ENCODE measurements at regions not wholly inside any gene's neighbourhood (a gene's known extent, or its start where the extent isn't known, plus 50 kb on each side); places are given as distances from the start of the nearest gene placed in this dataset.
"Not testable (repeated sequence)": the region's sequence is repeated elsewhere in the genome, so short reads cannot be mapped to it uniquely, and the experiment has no call there.

DNA sequence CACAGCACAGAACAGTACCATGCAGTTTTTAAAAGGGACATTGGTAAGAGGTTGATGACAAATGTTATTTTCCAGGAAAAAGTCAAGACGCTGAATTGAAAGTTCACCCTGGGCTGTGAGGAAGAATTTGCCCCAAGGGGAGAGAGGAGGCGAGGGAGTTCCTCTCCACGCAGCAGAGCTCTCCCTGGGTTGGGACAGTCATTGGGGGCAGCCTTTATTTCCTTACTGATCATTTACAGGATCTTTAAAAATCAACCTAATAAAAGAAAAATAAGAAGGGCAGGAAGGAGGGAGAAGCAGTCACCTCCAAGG lies 49.9 kb upstream of the WNT7B start:
- no peak for DNase-seq (ENCODE audit: low spot score)

DNA sequence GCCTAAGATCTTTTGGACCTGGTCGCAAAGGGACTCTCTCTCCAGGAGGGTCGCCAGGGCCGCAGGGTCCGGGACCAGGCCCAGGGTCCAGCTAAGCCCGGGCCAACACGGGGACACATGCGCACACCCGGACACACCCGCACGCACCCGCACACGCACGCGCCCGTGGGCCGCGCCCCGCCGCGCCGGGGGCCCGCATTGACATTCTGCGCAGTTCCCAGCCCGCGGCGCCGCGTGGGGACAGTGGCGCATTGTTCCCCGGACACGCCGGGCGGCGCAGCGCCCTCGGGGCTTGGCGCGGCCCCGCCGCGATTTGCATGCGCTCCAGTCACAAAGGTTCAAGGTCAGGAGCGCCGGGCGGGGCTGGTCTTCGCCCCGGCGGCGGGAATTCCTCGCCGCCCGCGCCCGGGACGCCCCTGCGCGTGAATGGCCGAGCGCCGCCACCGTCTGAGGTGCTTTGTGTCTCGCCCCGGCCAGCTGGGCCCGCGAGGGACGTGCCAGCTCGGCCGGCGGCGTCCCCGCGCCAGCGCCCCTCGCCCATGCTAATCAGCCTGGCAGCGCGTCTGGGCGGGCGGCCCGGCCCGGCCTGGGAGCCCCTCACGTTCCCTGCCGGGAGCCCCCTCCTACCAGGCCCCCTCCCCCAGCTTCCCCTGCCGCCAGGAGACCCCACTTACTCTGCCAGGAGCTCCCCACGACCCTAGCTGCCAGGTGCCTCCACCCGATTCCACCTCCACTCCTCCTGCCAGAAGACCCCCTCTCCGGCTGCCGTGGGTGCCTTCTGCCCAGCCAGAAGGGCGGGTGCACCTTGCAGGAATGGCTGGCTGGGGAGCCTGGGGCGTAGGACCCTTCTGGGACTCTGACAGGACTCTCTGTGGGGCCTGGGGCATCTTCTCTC lies 50.5 kb upstream of the WNT7B start:
- peak; percentile 54 for DNase-seq (ENCODE audit: low spot score)

DNA sequence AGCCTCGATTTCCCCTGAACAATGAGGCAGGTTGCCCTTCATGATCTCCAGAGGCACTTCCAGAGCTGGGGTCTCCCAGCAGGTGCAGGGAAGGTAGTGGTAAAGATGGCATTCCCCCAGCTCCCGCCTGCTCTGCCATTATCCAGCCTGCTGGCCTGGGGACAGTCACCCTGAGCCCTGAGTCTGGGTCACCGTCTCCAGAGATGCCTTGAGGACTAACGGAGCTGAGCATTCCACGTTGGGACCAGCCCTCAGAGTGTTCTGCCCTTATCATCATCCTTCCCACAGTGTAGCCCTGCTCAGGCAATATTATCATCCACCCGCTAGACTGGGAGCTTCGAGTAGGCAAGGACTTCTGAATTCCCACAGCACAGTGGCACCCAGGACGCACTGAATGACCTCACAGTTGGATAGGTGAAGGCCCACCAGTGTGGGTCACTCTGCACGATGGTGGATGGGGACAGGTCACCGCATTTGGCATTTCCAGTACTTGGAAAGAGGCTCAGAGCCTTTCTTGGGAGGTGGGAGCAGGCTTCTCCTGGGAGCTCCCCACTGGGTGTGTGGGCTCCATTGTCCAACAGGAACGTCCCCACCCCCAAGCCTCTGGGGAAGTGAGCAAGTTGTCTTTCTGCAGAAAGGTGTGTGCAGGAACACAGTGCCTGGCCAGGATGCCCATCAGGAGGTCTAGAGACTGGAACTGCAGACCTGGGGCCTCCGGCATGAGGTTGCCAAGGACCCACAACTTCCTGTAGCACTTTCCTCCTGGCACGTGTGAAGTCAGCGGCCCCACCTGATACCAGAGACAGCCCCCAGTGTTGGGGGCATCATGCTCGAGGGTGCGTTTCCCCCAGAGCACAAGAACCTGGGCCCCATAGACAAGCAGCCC lies 51.4 kb upstream of the WNT7B start:
- no peak for DNase-seq (ENCODE audit: low spot score)

DNA sequence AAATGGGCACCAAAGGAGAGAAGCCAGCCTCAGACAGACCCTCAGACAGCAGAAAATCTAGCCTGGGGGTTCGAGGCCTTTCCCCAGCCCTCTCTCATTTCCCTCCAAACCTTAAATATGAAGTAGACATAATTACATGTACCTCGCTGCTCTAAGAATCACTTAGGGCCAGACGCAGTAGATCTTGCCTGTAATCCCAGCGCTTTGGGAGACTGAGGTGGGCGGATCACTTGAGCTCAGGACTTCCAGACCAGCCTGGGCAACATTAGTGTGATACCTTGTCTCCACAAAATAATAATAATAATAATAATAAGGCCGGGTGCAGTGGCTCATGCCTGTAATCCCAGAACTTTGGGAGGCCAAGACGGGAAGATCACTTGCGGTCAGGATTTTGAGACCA lies 52.1 kb upstream of the WNT7B start:
- no peak for DNase-seq (ENCODE audit: low spot score)

DNA sequence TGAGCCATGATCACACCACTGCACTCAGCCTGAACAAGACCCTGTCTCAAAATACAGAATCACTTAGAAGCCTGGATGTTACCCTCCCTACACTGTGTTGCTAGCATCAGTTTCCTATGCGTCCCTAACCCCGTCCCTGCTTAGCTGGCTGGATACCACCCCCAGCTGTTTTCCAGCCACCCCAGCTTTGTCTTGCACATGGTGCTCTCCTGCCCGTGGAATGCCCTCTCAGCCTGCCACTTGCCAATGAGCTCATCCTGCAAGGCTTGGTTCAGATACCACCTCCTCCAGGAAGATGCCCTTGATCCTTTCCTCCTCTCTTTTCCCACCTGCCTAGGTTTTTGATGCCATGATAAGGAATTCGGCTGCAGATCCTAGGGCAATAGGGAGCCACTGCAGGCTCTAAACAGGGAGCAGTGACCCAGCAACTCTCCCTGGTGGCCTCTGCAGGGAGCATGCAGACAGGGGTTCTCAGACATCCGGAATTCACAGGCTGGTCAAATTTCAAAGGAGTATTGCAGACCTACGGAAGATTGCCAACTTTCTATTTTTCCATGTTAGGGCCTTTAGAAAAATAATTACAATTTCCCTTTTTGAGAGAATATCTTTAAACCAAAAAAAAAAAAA lies 52.7 kb upstream of the WNT7B start:
- DNase-seq (ENCODE audit: low spot score) = no peak

DNA sequence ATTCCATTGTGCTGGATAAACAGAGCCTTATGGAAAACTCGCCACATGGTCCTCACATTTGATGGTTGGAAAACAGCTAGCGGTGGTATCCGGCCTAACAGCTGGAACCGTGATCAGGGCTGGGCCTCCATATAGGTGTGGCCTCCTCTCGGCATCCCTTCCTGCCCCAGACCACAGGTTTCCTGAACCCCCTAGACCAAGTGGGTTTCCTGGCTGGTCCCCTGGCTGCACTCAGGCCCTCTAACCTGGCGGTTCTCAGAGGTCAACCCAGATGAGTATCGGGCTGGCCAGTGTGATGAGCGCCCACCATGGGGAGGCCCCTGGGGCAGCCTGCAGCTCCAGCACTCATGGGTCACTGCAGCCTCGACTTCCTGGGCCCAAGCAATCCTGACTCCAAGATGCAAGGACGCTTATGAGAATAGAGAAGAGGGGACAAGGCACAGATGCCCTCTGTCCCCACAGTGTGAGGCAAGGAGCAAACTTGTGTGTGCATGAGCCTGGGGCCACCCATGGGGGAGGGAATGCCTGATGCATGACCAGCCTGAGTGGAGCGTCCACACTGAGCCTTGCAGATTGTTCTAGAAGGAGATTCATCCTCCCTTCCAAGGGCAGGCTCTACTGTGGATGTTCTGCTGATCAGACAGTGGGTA lies 53.4 kb upstream of the WNT7B start:
- no peak for DNase-seq (ENCODE audit: low spot score)

DNA sequence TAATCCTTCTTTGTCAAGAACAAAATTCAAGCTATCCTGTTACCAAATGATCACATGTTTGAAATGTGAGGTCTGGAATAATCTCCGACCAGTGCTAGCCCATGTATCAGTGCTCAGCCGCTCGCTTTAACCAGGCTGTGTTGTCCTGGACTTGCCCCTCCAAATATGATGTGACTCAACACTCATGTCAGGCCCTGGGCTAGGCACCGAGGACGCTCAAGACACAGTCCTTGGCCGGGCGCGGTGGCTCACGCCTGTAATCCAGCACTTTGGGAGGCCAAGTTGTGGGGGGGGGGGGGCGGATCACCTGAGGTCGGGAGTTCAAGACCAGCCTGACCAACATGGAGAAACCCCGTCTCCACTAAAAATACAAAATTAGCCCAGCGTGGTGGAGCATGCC lies 54.1 kb upstream of the WNT7B start:
- no peak for DNase-seq (ENCODE audit: low spot score)

DNA sequence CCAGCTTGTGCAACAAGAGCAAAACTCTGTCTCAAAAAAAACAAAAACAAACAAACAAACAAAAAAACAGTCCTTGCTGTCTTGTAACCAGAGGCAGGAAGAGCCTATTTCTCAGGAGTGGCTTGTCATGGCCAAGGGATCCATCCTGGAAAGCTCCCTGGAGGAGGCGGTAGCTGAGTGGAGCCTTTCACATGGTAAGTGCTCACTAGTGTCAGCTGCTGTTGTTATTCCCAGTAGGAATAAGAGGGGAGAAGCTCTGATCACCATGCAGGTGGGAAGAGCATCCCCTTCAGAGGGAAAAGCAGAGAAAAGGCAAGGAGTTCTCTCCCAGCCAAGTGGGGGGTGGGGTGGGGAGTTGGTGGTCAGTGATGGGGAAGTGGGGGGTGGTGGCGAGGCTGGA lies 54.6 kb upstream of the WNT7B start:
- no peak for DNase-seq (ENCODE audit: low spot score)

DNA sequence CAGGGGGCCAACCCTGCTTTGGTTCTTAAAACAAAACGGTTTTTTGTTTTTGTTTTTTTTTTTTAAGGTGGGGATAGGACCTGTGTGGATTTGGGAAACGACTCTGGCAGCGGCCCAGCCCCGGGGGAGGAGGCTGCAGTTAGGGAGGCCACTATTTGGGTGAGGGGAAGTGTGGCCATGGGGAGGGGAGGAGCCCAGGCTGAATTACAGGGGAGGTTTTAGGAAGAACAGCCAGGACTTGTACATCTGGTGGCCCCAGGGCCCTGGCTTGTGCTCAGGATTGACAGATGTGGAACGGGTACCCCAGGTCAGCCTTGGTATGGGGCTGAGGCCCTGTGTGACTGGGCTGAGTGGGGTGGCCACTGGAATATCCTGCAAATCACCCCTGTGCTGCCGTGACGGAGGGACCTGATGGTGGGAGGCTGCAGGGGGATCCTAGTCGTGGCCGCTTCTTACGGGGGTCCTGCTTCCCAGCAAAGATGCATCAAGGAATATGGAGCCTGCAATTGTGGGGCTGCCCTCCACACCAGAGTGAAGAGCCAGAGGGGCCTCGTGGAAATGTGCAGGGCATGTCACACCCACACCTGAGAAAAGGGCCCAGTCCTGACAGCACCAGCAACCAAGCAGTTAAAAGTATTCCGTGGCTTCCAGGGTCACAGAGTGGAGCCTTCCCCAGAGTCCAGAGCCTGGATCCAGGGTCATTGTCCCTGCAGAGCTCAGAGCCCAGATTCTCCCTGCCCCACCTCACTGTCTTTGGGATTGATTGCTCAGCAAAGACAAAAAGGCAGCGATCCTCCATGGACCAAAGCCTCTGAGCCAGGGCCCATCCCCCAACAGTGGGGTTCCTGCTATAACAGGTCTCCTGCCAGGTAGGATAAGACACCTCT lies 55.2 kb upstream of the WNT7B start:
- no peak for DNase-seq (ENCODE audit: low spot score)

DNA sequence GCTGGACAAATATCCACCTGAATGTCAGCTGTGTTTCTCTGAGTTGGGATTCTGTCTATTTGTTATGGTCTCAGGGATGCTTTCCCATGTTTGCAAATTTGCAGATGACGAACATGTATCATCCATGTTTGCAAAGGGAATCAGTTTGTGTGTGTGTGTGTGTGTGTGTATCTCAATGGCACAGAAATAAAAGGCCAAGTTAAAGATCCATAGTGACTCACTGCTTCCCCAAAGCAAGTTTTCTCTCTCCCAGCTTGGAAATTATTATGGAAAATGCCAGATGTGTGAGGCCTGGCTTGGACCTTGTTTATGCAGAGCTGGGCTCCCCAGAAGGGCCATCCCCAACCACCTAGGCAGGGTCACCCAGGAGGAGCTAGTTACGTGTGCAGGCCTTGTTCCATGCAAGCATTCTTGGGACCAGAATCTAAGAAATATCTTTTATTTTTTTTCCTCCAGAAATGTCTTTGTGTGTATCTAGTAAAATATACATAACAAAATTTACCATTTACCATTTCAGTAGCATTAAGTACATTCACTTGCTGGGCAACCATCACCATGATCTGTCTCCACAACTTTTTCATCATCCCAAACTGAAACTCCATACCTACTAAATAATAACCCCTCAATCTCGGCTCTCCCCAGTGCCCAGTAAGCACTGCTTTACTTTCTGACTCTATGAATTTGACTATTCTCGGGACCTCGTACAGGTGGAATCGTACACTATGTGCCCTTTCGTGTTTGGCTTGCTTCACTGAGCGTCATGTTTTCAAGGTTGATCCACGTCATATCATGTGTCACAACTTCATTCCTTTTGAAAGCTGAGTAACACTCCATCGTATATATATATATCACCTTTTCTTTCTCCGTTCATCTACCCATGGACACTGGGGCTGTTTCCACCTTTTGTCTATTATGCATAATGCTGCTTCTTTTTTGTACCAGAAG lies 56.6 kb upstream of the WNT7B start:
- DNase-seq (ENCODE audit: low spot score) = peak; percentile 31

DNA sequence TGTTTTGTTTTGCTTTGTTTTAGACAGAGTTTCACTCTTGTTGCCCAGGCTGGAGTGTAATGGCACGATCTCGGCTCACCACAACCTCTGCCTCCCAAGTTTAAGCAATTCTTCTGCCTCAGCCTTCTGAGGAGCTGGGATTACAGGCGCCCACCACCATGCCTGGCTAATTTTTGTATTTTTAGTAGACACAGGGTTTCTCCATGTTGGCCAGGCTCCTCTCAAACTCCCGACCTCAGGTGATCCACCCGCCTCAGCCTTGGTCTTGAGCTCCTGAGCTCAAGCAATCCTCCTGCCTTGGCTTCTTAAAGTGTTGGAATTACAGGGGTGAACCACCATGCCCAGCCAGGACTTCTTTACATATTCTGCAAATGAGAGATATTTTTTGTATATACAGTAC lies 57.5 kb upstream of the WNT7B start:
- not testable (repeated sequence) for DNase-seq (ENCODE audit: low spot score)

DNA sequence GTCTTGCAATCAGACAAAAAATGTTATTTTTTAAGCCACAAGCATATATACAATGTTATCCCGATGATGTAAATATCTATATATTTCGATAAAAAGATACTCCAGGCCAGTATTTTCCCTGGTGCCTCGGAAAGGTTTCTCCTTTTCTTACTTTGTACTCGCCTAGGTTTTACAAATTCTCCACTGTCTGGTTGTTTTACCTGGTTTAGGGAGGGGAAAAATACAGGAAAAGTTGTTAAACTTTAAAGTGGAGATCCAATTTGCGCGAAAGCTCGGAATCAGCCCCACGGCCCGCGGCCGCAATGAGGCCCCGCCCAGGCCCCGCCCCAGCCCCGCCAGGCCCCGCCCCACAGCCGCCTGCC lies 58.4 kb upstream of the WNT7B start:
- no peak for DNase-seq (ENCODE audit: low spot score)

DNA sequence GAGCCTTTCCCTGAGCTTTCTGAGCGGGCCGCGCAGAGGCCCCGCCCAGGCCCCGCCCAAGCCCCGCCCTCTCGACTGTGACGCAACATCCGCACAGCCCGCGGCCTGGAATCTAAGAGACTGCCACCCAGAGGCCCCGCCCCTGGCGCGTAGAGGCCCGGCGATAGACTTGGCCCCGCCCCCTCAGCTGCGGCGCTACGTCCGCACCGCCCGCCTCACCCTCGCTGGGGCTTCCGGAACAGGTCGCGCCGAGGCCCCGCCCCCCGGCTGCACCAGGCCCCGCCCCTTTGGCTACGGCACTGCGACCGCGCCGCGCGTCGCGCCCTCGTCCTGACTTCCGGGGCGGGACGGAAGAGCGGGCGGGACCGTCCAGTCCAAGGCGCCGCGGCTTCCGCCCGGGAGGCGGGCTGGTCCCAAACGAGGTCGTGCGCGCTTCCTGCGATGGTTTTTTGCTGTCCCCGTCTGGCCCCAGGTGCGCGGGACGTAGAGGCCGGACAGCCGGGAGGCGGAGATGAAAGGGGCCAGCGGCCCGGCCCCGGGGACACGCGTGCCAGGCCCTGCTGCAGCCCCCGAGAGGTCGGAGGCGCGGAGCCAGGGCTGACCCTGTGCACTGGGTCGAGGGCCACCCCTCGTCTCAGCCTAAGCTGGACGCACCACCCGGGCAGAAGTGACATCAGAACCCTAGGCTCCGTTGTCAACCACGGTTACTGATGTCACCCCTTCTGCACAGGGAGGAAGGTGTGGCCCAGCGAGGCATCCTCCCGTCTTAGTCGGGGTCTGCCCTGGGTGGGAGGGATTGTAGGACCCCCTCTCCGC lies 59.0 kb upstream of the WNT7B start:
- peak; percentile 99 for DNase-seq (ENCODE audit: low spot score)

DNA sequence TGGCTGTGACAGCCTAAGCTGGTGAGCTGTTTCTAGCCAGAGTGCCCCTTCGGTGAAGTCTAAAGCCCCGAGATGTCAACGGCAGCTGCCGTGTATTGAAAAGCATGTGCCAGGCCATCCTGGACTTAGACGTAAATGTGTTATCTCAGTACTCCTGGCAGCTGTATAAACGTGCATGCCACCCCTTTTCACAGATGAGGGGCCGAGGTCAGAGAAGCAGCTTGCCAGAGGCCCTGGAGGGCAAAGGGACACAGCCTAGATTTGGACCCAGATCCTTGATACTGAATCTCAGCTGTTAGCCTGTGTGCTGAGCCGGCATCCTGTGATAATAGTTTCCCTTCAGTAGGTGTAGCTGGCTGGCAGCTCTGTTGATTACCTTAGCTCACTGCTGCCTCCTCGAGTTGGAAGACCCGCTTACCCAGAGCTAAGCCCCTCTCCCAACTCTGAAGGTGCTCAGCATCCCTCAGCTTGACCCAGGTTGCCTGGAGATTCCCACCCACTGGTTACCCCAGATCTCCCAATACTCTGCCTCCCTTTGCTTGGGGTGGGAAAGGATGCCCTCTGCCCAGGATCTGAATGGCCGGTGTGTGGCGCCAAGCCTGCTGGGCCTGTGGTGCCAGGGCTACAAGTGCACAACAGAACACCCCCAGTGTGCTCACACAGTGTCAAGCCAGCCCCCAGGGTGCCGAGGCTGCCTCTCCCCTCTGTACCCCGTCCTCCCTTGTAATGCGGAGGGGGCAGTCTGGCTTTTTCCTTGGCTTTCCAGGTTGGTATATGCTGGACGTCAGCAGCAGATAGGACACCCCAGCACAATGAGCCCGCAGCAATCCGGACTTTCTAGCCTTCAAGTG lies 59.8 kb upstream of the WNT7B start:
- DNase-seq (ENCODE audit: low spot score) = no peak

DNA sequence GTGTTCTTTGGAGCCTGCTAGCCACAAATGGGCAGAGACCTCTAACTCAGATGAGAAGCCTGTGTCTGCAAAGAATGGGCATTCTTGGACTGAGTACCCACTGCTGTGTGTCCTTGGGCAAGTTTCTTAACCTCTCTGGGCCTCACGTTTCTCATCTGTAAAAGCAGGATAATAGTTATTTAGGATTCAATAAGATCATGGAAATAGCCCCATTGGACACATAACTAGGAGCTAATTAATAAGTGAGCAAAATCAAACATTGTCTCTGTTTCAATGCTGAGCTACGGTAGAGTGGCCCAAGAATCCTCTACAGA lies 61.2 kb upstream of the WNT7B start:
- no peak for DNase-seq (ENCODE audit: low spot score)

DNA sequence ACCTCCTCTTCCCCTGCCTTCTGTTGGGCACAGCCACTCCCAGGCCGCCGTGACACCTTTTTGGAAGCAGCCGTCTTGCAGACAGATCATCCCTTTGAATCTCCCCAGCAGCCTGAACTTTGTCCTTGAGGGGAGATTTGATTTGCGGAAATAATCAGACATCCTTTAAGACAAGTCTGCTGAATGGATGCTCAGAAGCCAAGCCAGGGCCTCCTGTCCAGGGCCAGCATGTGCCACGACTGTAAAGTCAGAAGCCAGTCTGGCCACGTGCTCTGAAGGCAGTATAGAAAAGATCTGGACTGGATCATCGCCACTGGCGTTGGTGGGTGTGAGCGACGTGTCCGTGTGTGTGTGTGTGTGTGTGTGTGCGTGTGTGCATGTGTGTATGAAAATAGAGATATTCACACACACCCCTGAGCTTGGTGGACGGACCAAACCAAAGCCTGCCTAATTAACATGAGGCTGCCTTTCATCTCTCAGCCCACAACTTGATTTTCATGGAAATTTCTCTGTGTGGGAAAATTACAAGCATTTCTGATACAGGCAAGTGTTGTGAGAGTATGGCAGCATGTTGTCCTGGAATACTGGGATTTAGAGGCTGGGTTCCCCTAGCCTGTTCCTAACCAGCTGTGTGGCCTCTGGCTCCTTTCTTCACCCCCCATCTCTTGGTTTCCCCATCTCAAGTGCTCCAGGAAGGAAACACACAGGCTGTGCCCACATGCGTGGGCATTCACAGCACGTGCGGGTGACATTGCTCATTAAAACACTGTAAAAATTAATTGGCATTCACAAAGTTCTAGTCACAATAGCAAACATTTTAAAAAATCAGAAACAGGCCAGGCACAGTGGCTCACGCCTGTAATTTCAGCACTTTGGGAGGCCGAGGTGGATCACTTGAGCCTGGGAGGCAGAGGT lies 61.8 kb upstream of the WNT7B start:
- DNase-seq (ENCODE audit: low spot score) = no peak

DNA sequence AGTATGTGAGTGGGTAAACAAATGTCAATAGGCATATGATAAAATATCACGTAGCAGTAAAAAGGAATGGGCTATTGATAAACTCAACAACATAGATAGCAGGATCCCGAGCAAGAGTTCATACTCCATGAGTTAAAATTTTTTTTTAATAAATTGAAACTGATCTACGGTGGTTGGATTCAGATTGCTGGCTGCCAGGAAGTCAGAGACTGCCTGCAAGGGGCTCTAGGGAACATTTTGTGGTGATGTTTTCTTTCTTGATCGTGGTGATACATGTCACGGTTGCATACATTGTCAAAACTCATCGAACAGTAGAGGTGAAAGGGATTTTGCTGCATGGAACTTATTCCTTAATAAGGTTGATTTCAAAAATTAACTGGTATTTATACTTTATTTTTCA lies 62.6 kb upstream of the WNT7B start:
- DNase-seq (ENCODE audit: low spot score) = no peak
